GM21825 (cell line): ENCODE measurements at regions not wholly inside any gene's neighbourhood (a gene's known extent, or its start where the extent isn't known, plus 50 kb on each side); places are given as distances from the start of the nearest gene placed in this dataset.

Experiments used
- ATAC-seq: cut with Tn5 transposase; IDR thresholded peaks from one replicate; pipeline ENCODE4 v1.9.1; 2021; ENCODE audit warnings: mild to moderate bottlenecking, moderate library complexity; ENCODE audit not compliant: unreplicated experiment

- no peak for ATAC-seq
Observed at GRCh38 chr5:23253621-23254198, 253.7 kb upstream of the PRDM9 start.

DNA sequence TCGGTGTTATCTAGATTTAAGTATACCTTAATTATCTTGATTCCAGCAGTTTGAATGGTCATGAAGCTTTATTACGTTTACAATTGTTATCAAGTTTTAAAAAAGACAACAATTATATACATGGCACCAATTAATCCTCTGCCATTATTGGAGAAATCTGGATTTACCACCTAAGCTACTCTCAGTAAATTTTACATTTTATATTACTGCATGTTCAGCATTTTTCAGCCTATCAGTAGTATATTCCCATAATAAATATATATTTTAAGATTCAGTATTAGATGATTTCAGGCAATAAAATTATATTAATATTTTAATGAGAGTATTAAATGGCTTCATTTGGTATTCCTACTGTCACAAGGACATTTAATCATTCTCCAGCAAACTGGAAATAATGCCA, 264.5 kb upstream of the PRDM9 start:
- no peak for ATAC-seq

DNA sequence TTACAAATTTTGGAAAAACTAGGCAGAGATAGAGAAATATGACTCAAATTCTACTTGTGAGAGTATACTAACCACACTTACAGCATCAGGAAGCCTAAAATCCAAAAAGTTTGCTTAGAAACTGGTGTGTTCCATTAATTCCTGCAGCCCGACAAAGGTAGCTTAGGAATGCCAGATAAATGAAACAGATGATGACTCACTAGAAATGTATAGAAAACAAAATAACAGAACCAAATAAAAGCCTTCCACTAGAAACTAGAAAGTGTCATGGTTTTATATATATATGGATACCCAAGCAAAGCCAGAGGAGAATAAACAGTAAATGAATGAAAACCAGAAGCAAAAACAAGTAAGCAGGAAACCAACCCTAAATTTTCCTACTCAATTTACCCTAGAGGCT, 272.2 kb upstream of the PRDM9 start:
- ATAC-seq, result no peak

GRCh38 chr5:23234197-23234596, 273.2 kb upstream of the PRDM9 start:
- no peak for ATAC-seq

DNA sequence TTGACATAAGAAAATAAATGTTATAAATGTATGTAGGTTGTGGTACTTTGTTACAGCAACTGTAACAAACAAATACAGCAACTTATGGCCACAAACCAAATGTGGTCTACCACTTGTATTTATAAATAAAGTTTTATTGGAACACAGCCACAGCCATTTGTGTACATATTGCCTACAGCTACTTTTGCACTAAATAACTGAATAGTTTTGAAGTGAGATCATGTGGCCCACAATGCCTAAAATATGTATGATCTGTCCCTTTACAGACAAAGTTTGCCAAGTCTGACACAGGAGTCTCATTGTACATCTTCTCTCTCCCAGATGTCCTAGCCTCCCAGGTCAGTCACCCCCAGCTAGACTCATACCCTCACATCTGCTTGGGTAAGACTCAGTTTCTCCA, 283.6 kb upstream of the PRDM9 start:
- ATAC-seq, result no peak

DNA sequence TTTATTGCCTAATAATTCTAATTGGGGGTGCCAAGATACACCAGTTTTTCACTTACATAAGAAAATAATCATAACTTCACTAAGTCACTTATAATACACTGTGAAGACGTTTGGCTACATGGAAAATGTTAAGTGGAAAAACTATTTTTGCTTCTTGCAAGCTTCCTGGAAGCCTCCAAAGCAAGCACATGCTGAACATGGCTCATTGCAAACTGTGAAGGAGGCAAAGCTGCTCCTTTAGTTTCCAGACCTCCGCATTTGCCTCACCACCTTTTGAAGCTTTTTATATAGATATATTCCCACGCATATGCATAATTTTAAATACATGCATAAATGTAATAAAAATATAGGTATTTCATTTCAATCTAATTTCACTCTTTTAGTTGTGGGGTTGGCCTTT, 285.6 kb upstream of the PRDM9 start:
- no peak for ATAC-seq

DNA sequence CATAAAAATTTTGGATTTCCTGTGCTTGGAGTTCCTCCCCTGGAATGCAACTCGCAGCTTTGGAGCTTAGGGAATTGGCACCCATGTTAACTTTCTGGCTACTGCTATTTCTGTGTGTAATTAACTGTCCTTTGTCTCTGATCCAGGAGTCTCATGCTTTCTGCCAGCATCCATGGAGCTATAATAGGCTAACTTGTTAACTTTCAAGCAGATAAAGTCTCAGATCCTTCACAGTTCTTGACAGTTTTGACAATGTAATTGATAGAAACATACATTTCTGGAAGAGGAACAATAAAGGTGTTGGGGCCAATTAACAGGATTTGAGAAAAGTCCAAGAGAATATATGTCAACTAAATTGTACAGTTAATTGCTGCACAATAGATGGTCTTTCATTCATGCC, 290.2 kb upstream of the PRDM9 start:
- ATAC-seq, result no peak

GRCh38 chr5:23216345-23216744, 291.1 kb upstream of the PRDM9 start:
- ATAC-seq, result no peak

- peak; percentile 75 for ATAC-seq
Observed at GRCh38 chr5:23208959-23209431, 298.4 kb upstream of the PRDM9 start.

DNA sequence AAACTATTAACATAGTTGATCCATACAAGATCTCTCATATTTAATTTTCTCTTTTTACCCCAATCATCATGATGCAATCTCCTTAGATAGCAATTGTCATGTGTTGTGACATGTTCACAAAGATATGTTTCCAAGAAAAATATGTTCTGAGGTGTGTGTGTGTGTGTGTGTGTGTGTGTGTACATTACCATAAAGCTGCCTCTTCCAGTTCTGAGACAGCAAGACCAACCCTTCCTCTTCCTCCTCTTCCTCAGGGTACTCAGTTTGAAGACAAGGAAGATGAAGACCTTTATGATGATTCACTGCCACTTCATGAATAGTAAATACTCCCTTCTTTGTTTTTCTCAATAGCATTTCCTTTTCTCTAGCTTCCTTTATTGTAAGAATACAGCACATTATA, 303.3 kb upstream of the PRDM9 start:
- ATAC-seq, result no peak

- ATAC-seq, result no peak
Observed at GRCh38 chr5:23169660-23170416, 316.7 kb upstream of the CDH12 start.

DNA sequence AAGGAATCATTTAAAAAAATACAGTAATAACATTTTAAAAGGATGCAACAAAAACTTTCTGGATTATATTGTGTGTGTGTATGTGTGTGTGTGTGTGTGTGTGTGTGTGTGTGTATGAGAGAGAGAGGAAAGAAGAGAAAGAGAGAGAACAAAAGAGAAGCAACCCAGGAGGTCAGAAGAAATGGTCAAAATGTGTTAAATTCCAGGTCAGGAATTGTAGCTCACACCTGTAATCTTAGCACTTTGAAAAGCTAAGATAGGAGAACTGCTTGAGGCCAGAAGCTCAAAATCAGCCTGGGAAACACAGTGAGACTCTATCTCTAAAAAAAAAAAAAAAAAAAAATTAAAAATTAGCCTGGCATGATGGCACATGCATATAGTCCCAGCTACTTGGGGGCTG, 311.8 kb upstream of the CDH12 start:
- ATAC-seq, result no peak

GRCh38 chr5:23158179-23158578, 305.0 kb upstream of the CDH12 start:
- ATAC-seq, result no peak

DNA sequence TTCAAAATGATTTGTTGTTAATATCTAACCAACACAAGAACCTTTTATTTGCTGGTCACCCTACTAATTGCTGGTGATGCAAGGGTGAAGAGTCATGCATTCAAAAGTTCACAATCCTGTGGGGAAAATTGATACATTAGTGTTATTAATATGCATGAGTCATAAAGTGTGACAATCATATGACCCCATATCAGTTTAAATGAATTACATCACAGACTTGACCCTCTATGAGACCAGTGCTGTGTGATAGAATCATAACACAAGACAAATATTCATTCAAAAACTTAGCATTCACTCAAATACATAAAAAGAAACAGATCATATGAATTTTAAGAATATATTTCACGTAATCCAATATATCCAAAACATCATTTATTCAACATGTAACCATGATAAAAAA, 304.6 kb upstream of the CDH12 start:
- no peak for ATAC-seq

GRCh38 chr5:23157169-23157568, 304.0 kb upstream of the CDH12 start:
- ATAC-seq, result no peak

DNA sequence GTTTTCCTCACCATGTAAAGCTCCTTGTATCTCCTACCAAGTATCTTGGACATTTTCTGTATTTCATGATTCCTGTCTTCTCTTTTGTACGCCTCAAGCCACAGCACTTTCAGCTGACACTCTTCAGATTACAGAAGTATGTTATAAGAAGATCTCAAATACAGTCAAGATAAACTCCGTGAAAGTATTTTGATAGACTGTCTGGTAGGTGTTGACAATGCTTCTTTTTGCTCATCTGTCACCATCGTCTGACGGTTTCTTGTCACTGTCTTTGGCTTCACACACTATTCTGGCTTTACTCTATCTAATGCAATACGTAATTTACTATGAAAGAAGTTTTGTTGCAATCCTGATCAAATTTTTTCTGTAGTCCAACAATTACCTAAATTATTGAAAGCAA, 294.5 kb upstream of the CDH12 start:
- ATAC-seq, result no peak

GRCh38 chr5:23146183-23146582, 293.0 kb upstream of the CDH12 start:
- ATAC-seq, result no peak

- no peak for ATAC-seq
Observed at GRCh38 chr5:23139338-23140171, 286.4 kb upstream of the CDH12 start.

- ATAC-seq, result no peak
Observed at GRCh38 chr5:23136958-23137357, 283.8 kb upstream of the CDH12 start.

DNA sequence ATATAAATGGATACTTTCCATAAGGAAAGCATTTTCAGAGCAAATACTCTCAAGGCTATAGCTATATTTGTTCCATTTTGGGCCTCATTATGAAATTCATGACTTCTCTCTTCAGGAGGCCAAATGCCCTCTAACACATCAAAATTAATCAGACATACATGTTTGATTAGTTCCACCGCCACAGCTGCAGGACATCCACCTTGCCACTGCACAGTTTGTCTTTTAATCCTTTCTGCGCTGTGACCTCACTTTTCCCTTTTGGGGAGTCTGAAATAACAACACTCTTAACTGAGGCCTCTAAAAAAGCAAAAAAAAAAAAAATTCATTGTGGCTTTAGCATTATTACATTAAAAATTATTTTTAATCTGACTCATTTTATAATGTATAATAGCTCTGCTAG, 279.1 kb upstream of the CDH12 start:
- ATAC-seq, result no peak

GRCh38 chr5:23112237-23112636, 259.1 kb upstream of the CDH12 start:
- no peak for ATAC-seq

DNA sequence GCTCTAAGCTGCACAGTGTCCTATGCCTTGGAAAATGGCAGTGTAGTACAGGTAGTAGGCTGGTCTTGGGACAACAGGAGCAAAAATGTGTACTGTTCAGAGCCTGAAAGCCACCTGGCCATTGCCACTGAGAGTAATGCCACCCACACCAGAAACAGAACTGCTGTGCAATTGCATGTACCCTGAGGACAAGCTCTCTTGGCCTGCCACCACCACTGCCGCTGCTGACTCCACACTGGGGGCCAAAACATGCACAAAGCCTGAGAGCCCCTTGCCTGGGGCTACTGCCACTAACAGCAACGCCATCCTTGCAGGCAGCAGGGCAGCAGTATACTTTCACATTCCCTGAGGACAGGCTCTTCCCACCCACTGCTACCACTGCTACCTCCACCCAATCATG, 251.9 kb upstream of the CDH12 start:
- ATAC-seq, result no peak
